Fibroblast of villous mesenchyme (primary cell): ENCODE measurements at regions not wholly inside any gene's neighbourhood (a gene's known extent, or its start where the extent isn't known, plus 50 kb on each side); places are given as distances from the start of the nearest gene placed in this dataset.
A peak's percentile ranks its signal among the peaks of the same experiment; 100 is the strongest.

Experiments used
- DNase-seq: peaks from one replicate; pipeline ENCODE4 v3.0.0-alpha.2; 2010; ENCODE audit warnings: low read depth
- H3K4me3 ChIP-seq: 2 replicates; pipeline ENCODE4 v1.5.1; 2011; ENCODE audit warnings: low read depth, mild to moderate bottlenecking, low read length
- CTCF ChIP-seq: IDR thresholded peaks from 2 replicates; pipeline ENCODE4 v1.5.1; 2012; ENCODE audit warnings: low read depth, mild to moderate bottlenecking, low read length; ENCODE audit not compliant: insufficient read depth

- DNase-seq: no peak
- no peak overlapping the region for H3K4me3 ChIP-seq
- TF ChIP-seq CTCF: no peak
These were observed 137.1 kb upstream of the NDUFV2 start for GRCh38 chr18:8965398-8965797.

DNA sequence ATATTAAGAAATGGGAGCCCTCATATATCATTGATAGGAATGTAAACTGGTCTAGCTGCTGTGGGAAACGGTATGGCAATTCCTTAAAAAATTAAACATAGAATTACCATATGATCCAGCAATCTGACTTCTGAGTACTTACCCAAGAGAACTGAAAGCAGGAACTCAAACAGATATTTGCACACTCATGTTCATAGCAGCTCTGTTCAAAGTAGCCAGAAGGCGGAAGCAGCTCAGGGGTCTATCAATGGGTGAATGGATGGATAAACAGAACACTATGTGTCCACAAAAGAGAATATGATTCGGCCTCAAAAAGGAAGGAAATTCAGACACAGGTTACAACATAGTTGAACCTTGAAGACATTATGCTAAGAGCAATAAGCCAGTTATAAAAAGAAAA lies 135.7 kb upstream of the NDUFV2 start:
- no peak for DNase-seq
- no peak for TF ChIP-seq CTCF
- no peak overlapping the region for H3K4me3 ChIP-seq

DNA sequence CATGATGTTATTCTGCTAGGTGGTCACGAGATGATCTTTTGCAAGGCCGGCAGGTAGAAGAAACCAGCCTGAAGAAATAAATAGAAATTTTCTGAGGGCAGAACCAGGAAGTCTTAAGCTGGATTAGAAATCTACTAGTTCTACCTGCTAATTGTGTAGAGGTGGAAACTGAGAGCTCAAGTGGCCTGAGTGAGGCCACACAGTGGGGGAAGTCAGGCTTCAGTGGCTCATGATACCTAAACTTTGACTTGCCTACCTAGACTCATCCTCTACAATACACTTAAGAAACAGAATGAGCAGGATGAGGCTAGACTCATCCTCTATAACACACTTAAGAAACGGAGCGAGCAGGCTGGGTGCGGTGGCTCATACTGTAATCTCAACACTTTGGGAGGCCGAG lies 134.9 kb upstream of the NDUFV2 start:
- TF ChIP-seq CTCF: no peak
- no peak overlapping the region for H3K4me3 ChIP-seq
- DNase-seq: no peak

- H3K4me3 ChIP-seq: no peak overlapping the region
- no peak for TF ChIP-seq CTCF
- no peak for DNase-seq
These were observed 132.7 kb upstream of the NDUFV2 start for GRCh38 chr18:8969639-8970390.

- DNase-seq: no peak
- H3K4me3 ChIP-seq: no peak overlapping the region
- TF ChIP-seq CTCF: no peak
These were observed 131.7 kb upstream of the NDUFV2 start for GRCh38 chr18:8970843-8971242.

GRCh38 chr18:8972116-8972515 lies 130.4 kb upstream of the NDUFV2 start:
- no peak overlapping the region for H3K4me3 ChIP-seq
- no peak for TF ChIP-seq CTCF
- DNase-seq: no peak

- no peak overlapping the region for H3K4me3 ChIP-seq
- TF ChIP-seq CTCF: no peak
- DNase-seq: peak; percentile 49
These were observed 128.2 kb upstream of the NDUFV2 start for GRCh38 chr18:8974279-8974678.
